Activated naive CD8-positive, alpha-beta T cell treated with anti-CD3 and anti-CD28 coated beads, Interleukin-2, amount 50 U/mL, for 24 hours (primary cell): ENCODE measurements at regions not wholly inside any gene's neighbourhood (a gene's known extent, or its start where the extent isn't known, plus 50 kb on each side); places are given as distances from the start of the nearest gene placed in this dataset.
"Not testable (repeated sequence)": the region's sequence is repeated elsewhere in the genome, so short reads cannot be mapped to it uniquely, and the experiment has no call there.

Source experiments
- ATAC-seq: fragments of 150-1000 bp; cut with Tn5 transposase; one replicate; pipeline ENCODE4 v1.10.0; 2021
- DNase-seq: peaks from one replicate; pipeline ENCODE4 v3.0.0; 2021
- H3K27ac Mint-ChIP-seq: one replicate; pipeline ENCODE4 v1.8.0; 2021; ENCODE audit warnings: mild to moderate bottlenecking, mixed read lengths
- H3K27me3 Mint-ChIP-seq: one replicate; pipeline ENCODE4 v1.8.0; 2021; ENCODE audit warnings: mixed read lengths
- H3K36me3 Mint-ChIP-seq: one replicate; pipeline ENCODE4 v1.8.0; 2021; ENCODE audit warnings: low read depth, mixed read lengths
- H3K4me1 Mint-ChIP-seq: one replicate; pipeline ENCODE4 v1.8.0; 2021; ENCODE audit warnings: mixed read lengths
- H3K4me3 Mint-ChIP-seq: one replicate; pipeline ENCODE4 v1.8.0; 2021; ENCODE audit warnings: mild to moderate bottlenecking, moderate library complexity, mixed read lengths
- H3K9me3 Mint-ChIP-seq: one replicate; pipeline ENCODE4 v1.8.0; 2021; ENCODE audit warnings: mixed read lengths

DNA sequence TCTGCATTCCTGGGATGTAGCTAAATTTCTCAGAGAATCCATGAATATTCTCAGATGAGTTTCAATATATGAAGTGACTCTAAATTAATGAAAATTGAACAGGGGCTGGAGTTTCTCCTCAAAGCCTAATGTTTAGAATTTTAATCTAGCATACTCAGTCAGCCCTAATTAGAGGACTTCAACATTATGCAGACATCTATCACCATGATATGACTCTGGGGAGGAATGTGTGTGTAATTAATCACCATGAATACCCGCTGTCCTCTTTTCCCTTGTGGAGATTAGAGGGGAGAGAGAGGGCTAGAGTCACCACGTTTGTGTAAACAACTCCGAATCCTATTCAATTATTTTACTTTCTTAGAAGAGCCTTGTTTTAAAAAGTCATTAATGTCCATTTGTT, 698.6 kb upstream of the MDGA2 start:
- ATAC-seq: no peak
- Mint-ChIP-seq H3K4me1 (no peaks in the 10 kb centered on the region), H3K9me3 (peaks cover 5% of the 10 kb centered on the region), H3K36me3 (no peaks in the 10 kb centered on the region), H3K27me3 (no peaks in the 10 kb centered on the region), H3K27ac (no peak overlapping the region), H3K4me3 (no peak overlapping the region)
- no peak for DNase-seq

DNA sequence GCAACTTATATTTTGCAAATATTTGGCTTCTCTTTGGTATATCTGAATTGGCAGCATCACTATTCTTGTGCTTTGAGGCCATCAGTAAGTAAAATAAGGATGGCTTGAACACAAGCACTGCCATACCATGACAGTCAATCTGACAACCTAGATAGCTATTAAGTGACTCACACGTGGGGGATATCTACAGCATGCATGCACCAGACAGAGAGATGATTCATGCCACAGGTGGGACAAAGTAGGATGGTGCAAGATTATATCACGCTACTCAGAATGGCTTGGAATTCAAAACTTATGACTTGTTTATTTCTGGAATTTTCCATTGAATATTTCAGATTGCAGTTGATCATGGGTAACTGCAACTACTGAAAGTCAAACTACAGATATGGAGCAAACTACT, 675.6 kb upstream of the MDGA2 start:
- Mint-ChIP-seq H3K9me3 (no peaks in the 10 kb centered on the region), H3K36me3 (no peaks in the 10 kb centered on the region), H3K27me3 (no peaks in the 10 kb centered on the region), H3K4me3 (no peak overlapping the region), H3K27ac (no peak overlapping the region), H3K4me1 (no peaks in the 10 kb centered on the region)
- DNase-seq (no peak), ATAC-seq (no peak)

GRCh38 chr14:48349689-48350088, 674.3 kb upstream of the MDGA2 start:
- Mint-ChIP-seq H3K27me3 (no peaks in the 10 kb centered on the region), H3K4me3 (no peak overlapping the region), H3K27ac (no peak overlapping the region), H3K36me3 (no peaks in the 10 kb centered on the region), H3K4me1 (no peaks in the 10 kb centered on the region), H3K9me3 (no peaks in the 10 kb centered on the region)
- DNase-seq (no peak), ATAC-seq (no peak)

DNA sequence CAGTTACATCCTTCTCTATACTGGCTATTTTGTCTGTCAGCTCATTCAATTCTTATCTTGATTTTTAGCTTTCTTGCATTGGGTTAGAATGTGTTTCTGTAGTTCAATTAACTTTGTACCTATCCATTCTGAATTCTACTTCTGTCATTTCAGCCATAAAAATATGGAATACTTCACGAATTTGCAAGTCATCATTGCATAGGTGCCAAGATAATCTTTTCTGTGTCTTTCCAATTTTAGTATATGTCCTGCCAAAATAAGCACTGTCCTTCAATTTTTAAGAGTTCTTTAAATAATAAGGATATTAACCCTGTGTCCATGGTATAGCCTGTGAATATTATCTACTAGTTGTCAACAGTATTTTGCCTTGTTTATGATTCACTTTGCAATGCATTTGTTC, 665.7 kb upstream of the MDGA2 start:
- no peaks in the 10 kb centered on the region for H3K27me3 Mint-ChIP-seq
- no peak overlapping the region for H3K4me3 Mint-ChIP-seq
- H3K36me3 Mint-ChIP-seq: no peaks in the 10 kb centered on the region
- no peak overlapping the region for H3K27ac Mint-ChIP-seq
- H3K9me3 Mint-ChIP-seq: peaks cover 27% of the 10 kb centered on the region
- H3K4me1 Mint-ChIP-seq: no peaks in the 10 kb centered on the region
- no peak for DNase-seq
- no peak for ATAC-seq

- DNase-seq: no peak
- ATAC-seq: no peak
- Mint-ChIP-seq H3K9me3 (peaks cover 25% of the 10 kb centered on the region), H3K36me3 (no peaks in the 10 kb centered on the region), H3K27me3 (no peaks in the 10 kb centered on the region), H3K4me3 (no peak overlapping the region), H3K27ac (no peak overlapping the region), H3K4me1 (no peaks in the 10 kb centered on the region)
Observed at GRCh38 chr14:48333221-48333920, 658.0 kb upstream of the MDGA2 start.

- no peak overlapping the region for H3K4me3 Mint-ChIP-seq
- no peaks in the 10 kb centered on the region for H3K4me1 Mint-ChIP-seq
- H3K9me3 Mint-ChIP-seq: peaks cover 21% of the 10 kb centered on the region
- H3K27ac Mint-ChIP-seq: no peak overlapping the region
- ATAC-seq (no peak), DNase-seq (no peak)
- no peaks in the 10 kb centered on the region for H3K27me3 Mint-ChIP-seq
- no peaks in the 10 kb centered on the region for H3K36me3 Mint-ChIP-seq
Observed at GRCh38 chr14:48331421-48331820, 656.0 kb upstream of the MDGA2 start.

DNA sequence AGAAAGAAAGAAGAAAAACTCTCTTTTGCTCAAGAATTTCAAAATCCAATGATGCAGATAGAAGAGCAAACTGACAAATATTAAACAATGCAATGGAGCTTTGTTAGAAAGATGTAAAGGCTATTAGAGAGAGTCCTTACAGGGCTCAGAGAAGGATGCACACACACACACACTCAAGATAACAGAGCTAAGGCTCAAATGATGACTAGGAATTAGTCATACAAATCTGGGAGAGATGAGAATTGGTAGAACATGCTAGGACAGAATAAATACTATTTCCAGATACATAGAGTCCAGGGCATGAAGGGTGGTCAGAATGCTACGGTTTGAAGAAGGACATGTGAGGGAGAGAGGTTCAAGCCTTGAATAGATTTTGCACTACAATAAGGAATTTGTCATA, 650.1 kb upstream of the MDGA2 start:
- Mint-ChIP-seq H3K4me1 (no peaks in the 10 kb centered on the region), H3K36me3 (no peaks in the 10 kb centered on the region), H3K27me3 (no peaks in the 10 kb centered on the region), H3K9me3 (peaks cover 8% of the 10 kb centered on the region), H3K4me3 (no peak overlapping the region), H3K27ac (no peak overlapping the region)
- ATAC-seq (no peak), DNase-seq (no peak)

DNA sequence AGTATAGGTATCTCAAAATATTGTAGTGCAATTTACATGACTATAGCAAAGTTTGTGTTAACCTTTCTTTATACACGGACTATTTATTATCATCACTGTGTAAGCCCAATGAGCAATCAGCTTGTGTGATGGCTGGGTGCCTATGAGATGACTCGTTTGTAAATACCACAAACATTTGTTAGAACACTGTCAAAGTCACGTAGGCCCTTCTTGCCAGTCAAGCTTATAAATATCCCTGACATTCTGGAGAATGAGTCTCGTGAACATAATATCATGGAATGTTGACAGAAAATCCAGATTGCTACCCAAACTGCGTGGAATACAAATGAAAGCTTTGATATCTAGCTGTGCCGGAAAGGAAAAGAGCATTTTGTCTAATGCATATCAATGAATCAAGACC, 648.3 kb upstream of the MDGA2 start:
- Mint-ChIP-seq H3K27ac (no peak overlapping the region), H3K9me3 (peaks cover 8% of the 10 kb centered on the region), H3K4me1 (no peaks in the 10 kb centered on the region), H3K27me3 (no peaks in the 10 kb centered on the region), H3K36me3 (no peaks in the 10 kb centered on the region), H3K4me3 (no peak overlapping the region)
- ATAC-seq (no peak), DNase-seq (no peak)

GRCh38 chr14:48319823-48320222, 644.4 kb upstream of the MDGA2 start:
- Mint-ChIP-seq H3K27ac (no peak overlapping the region), H3K27me3 (no peaks in the 10 kb centered on the region)
- ATAC-seq: no peak

GRCh38 chr14:48304729-48305128, 629.3 kb upstream of the MDGA2 start:
- Mint-ChIP-seq H3K27ac (no peak overlapping the region), H3K9me3 (peaks cover 3% of the 10 kb centered on the region), H3K27me3 (no peaks in the 10 kb centered on the region), H3K36me3 (no peaks in the 10 kb centered on the region), H3K4me1 (no peaks in the 10 kb centered on the region), H3K4me3 (no peak overlapping the region)
- no peak for DNase-seq
- ATAC-seq: no peak

More at GRCh38 chr14:48319823-48320222, 644.4 kb upstream of the MDGA2 start:
- no peaks in the 10 kb centered on the region for H3K36me3 Mint-ChIP-seq
- H3K4me1 Mint-ChIP-seq: no peaks in the 10 kb centered on the region
- no peak overlapping the region for H3K4me3 Mint-ChIP-seq
- no peak for DNase-seq
- H3K9me3 Mint-ChIP-seq: peaks cover 6% of the 10 kb centered on the region

DNA sequence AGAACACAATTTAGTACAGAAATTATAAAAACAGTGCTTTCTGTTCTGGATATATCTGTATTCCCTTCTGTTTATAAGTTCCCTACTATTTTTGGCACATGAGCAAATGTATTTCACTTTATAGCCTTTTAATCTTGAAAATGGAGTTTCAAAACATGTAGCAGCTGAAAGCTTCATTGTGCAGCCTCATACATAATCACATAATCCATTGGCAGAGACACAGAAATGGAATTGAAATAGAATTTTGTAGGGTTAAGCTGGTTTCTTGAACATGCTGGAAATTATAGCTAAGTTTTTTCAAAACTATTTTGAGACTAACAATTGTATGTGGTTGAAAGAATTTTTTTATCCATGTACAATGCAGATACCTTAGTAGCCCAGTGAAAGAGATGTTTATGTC, 614.3 kb upstream of the MDGA2 start:
- H3K9me3 Mint-ChIP-seq: no peaks in the 10 kb centered on the region
- H3K4me1 Mint-ChIP-seq: no peaks in the 10 kb centered on the region
- H3K4me3 Mint-ChIP-seq: no peak overlapping the region
- H3K36me3 Mint-ChIP-seq: no peaks in the 10 kb centered on the region
- no peaks in the 10 kb centered on the region for H3K27me3 Mint-ChIP-seq
- H3K27ac Mint-ChIP-seq: no peak overlapping the region
- ATAC-seq: no peak
- no peak for DNase-seq

DNA sequence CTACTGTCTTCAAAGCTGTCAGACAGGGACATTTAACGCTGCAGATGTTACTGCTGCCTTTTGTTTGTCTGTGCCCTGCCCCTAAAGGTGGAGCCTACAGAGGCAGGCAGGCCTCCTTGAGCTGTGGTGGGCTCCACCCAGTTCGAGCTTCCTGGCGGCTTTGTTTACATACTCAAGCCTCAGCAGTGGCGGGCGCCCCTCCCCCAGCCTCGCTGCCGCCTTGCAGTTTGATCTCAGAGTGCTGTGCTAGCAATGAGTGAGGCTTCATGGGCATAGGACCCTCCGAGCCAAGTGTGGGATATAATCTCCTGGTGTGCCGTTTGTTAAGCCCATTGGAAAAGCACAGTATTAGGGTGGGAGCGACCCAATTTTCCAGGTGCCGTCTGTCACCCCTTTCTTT, 609.8 kb upstream of the MDGA2 start:
- not testable (repeated sequence) for H3K4me1 Mint-ChIP-seq, H3K27me3 Mint-ChIP-seq, H3K4me3 Mint-ChIP-seq, ATAC-seq, H3K27ac Mint-ChIP-seq, H3K9me3 Mint-ChIP-seq, DNase-seq, H3K36me3 Mint-ChIP-seq

DNA sequence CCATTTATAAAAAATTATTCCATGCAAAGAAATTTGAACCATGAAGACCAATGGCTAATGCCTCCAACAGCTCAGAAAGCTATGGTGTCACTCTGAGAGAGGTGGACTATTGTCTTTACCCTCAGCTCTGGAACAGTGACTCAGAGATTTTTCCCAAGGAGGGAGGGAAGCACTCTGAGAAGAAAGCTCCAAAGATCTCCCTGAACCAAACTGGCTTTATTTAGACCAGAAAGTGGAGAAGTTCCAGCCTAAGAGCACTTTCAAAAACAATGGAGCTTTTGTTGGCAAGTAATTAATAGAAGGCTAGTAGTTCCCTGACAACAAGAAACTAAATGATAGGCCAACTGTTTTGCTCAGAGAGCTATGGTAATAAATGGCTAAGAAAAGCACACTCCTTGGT, 599.9 kb upstream of the MDGA2 start:
- H3K27me3 Mint-ChIP-seq: no peaks in the 10 kb centered on the region
- no peaks in the 10 kb centered on the region for H3K4me1 Mint-ChIP-seq
- DNase-seq (no peak), ATAC-seq (no peak)
- H3K9me3 Mint-ChIP-seq: peaks cover 12% of the 10 kb centered on the region
- H3K36me3 Mint-ChIP-seq: no peaks in the 10 kb centered on the region
- no peak overlapping the region for H3K27ac Mint-ChIP-seq
- no peak overlapping the region for H3K4me3 Mint-ChIP-seq

DNA sequence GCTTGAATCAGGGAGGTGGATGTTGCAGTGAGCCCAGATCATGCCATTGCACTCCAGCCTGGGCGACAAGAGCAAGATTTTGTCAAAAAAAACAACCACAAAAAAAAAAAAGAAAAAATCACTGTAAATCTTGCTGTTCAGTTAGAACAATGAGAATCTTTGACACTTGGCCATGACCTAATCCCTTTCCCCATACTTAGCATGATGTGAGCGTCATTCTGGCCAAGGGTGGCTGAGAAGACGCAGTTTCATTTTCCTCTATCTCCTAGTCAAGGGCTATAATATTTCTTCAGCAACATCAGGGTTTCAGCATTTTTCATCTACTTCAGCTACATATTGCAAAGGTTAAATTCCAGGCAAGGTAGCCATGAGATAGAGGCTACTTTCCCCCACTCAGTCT, 599.4 kb upstream of the MDGA2 start:
- Mint-ChIP-seq H3K36me3 (no peaks in the 10 kb centered on the region), H3K9me3 (peaks cover 12% of the 10 kb centered on the region), H3K27ac (no peak overlapping the region), H3K27me3 (no peaks in the 10 kb centered on the region), H3K4me3 (no peak overlapping the region), H3K4me1 (no peaks in the 10 kb centered on the region)
- DNase-seq (no peak), ATAC-seq (no peak)

DNA sequence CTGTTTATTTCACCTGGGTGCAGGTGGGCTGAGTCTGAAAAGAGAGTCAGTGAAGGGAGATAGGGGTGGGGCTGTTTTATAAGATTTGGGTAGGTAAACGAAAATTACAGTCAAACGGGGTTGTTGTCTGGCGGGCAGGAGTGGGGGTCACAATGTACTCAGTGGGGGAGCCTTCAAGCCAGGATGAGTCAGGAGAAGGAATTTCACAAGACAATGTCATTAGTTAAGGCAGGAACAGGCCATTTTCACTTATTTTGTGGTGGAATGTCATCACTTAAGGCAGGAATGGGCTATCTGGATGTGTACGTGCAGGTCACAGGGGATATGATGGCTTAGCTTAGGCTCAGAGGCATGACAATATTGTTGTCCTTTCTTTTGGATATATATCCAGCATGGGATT, 592.5 kb upstream of the MDGA2 start:
- not testable (repeated sequence) for ATAC-seq, DNase-seq, H3K27me3 Mint-ChIP-seq, H3K27ac Mint-ChIP-seq, H3K4me3 Mint-ChIP-seq, H3K4me1 Mint-ChIP-seq, H3K36me3 Mint-ChIP-seq
- peaks cover 13% of the 10 kb centered on the region for H3K9me3 Mint-ChIP-seq

GRCh38 chr14:48266201-48266600, 590.8 kb upstream of the MDGA2 start:
- ATAC-seq, H3K27ac Mint-ChIP-seq, DNase-seq, H3K4me1 Mint-ChIP-seq, H3K27me3 Mint-ChIP-seq, H3K4me3 Mint-ChIP-seq, H3K36me3 Mint-ChIP-seq: not testable (repeated sequence)
- H3K9me3 Mint-ChIP-seq: peaks cover 13% of the 10 kb centered on the region
